ENCODE measurements at regions not wholly inside any gene's neighbourhood (a gene's known extent, or its start where the extent isn't known, plus 50 kb on each side); places are given as distances from the start of the nearest gene placed in this dataset.

GRCh38 chr10:21364196-21365114 lies 161.0 kb downstream of the SKIDA1 start:
- Histone ChIP-seq H3K9me3 (no peaks in the 10 kb centered on the region), H3K36me3 (no peaks in the 10 kb centered on the region), H3K27me3 (ENCODE audit: low read depth) (no peaks in the 10 kb centered on the region), H3K4me3 (no peak overlapping the region), H3K4me1 (peaks cover 12% of the 10 kb centered on the region), H3K27ac (no peak overlapping the region)
- TF ChIP-seq CTCF (IDR thresholded peaks at IDR 0.05): no peak
- intact Hi-C loops (cut with DNase I): no loop called here
- ATAC-seq (peak in 1 of 2 donors; percentile 36), DNase-seq (no peak)

GRCh38 chr10:21363731-21364104 lies 161.8 kb downstream of the SKIDA1 start:
- Histone ChIP-seq H3K27ac (no peak overlapping the region), H3K4me3 (no peak overlapping the region), H3K36me3 (no peaks in the 10 kb centered on the region), H3K4me1 (peaks cover 12% of the 10 kb centered on the region), H3K27me3 (ENCODE audit: low read depth) (no peaks in the 10 kb centered on the region), H3K9me3 (no peaks in the 10 kb centered on the region)
- intact Hi-C loops (cut with DNase I): no loop called here
- TF ChIP-seq CTCF (IDR thresholded peaks at IDR 0.05): no peak
- ATAC-seq (no peak), DNase-seq (no peak)

GRCh38 chr10:21363092-21363730 lies 162.3 kb downstream of the SKIDA1 start:
- no peak overlapping the region for H3K4me3 ChIP-seq
- DNase-seq: no peak
- intact Hi-C loops (cut with DNase I): no loop called here

GRCh38 chr10:21359202-21359601 lies 166.3 kb downstream of the SKIDA1 start:
- no peaks in the 10 kb centered on the region for H3K36me3 ChIP-seq
- intact Hi-C loops (cut with DNase I): no loop called here
- no peak for DNase-seq
- ATAC-seq: no peak
- H3K27me3 ChIP-seq (ENCODE audit: low read depth): no peaks in the 10 kb centered on the region
- no peak for TF ChIP-seq CTCF (IDR thresholded peaks at IDR 0.05)
- H3K4me3 ChIP-seq: no peak overlapping the region
- no peak overlapping the region for H3K27ac ChIP-seq
- H3K9me3 ChIP-seq: no peaks in the 10 kb centered on the region
- peaks cover 10% of the 10 kb centered on the region for H3K4me1 ChIP-seq

More at GRCh38 chr10:21363092-21363730, 162.3 kb downstream of the SKIDA1 start:
- Histone ChIP-seq H3K36me3 (no peaks in the 10 kb centered on the region), H3K4me1 (peaks cover 12% of the 10 kb centered on the region), H3K27me3 (ENCODE audit: low read depth) (no peaks in the 10 kb centered on the region), H3K9me3 (no peaks in the 10 kb centered on the region), H3K27ac (no peak overlapping the region)
- no peak for ATAC-seq
- no peak for TF ChIP-seq CTCF (IDR thresholded peaks at IDR 0.05)

DNA sequence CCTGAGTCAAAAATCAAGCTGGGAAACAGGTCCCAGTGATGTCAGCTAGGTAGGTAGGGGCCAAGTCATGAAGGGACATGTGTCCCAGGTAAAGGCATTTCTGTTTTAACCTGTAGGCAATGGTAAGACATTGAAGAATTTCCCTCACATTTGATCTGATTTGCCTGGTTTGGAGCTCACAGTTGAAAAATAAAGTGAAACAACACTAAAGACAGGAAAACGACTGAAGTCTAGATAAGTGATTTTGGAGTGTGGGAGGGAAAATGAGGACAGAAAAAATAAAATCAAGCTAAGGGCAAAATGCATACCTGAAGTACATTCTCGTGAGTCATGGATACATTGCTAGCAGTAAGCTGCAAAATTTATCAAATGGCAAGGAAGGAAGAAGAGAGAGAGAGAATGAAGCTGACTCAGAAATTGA lies 169.9 kb downstream of the SKIDA1 start:
- no peaks in the 10 kb centered on the region for H3K36me3 ChIP-seq
- H3K27ac ChIP-seq: no peak overlapping the region
- ATAC-seq (no peak), DNase-seq (no peak)
- no peaks in the 10 kb centered on the region for H3K4me1 ChIP-seq
- no peak for TF ChIP-seq CTCF (IDR thresholded peaks at IDR 0.05)
- H3K9me3 ChIP-seq: no peaks in the 10 kb centered on the region
- intact Hi-C loops (cut with DNase I): no loop called here
- no peaks in the 10 kb centered on the region for H3K27me3 ChIP-seq (ENCODE audit: low read depth)
- H3K4me3 ChIP-seq: no peak overlapping the region

All from lower lobe of right lung (tissue), 2 donors.